Naive thymus-derived CD8-positive, alpha-beta T cell (primary cell): ENCODE measurements at regions not wholly inside any gene's neighbourhood (a gene's known extent, or its start where the extent isn't known, plus 50 kb on each side); places are given as distances from the start of the nearest gene placed in this dataset.

ENCODE experiments used
- ATAC-seq, 2 donors: fragments of 150-1000 bp; cut with Tn5 transposase in 1 of 2; sonication (Bioruptor Pico), chemical (Tn5 transposase) in 1 of 2; 1 replicate in 1 of 2; 2 replicates in 1 of 2; pipeline ENCODE4 v1.10.0; 2021; ENCODE audit warnings: mild to moderate bottlenecking in 2 of 2, moderate library complexity in 2 of 2
- POLR2A ChIA-PET: fragments of 350-600 bp; sonication (Branson Sonifier 250); formaldehyde crosslinking; loops from one replicate; lab custom pipeline; 2021; ENCODE audit warnings: antibody characterized with exemption; lab: Charles Lee
- DNase-seq, 10 donors: peaks; one replicate each; pipeline versions ENCODE4 v3.0.0 to v3.0.0-alpha.2; 2020 to 2022
- H3K27ac Mint-ChIP-seq, 10 donors: one replicate each; pipeline ENCODE4 v1.8.0; 2020 to 2022; ENCODE audit warnings: mild to moderate bottlenecking in 10 of 10, mixed read lengths in 10 of 10, moderate library complexity in 4 of 10, inconsistent platforms in 1 of 10
- H3K27me3 Mint-ChIP-seq, 5 donors: one replicate each; pipeline ENCODE4 v1.8.0; 2021 to 2022; ENCODE audit warnings: mixed read lengths in 5 of 5
- H3K36me3 Mint-ChIP-seq, 3 donors: one replicate each; pipeline ENCODE4 v1.8.0; 2020 to 2022; ENCODE audit warnings: mixed read lengths in 3 of 3, mild to moderate bottlenecking in 2 of 3, inconsistent platforms in 1 of 3
- H3K4me1 Mint-ChIP-seq, 4 donors: one replicate each; pipeline ENCODE4 v1.8.0; 2021 to 2022; ENCODE audit warnings: mixed read lengths in 4 of 4
- H3K4me3 Mint-ChIP-seq, 10 donors: one replicate each; pipeline ENCODE4 v1.8.0; 2020 to 2022; ENCODE audit warnings: mild to moderate bottlenecking in 10 of 10, mixed read lengths in 10 of 10, moderate library complexity in 6 of 10, inconsistent platforms in 1 of 10
- H3K9me3 Mint-ChIP-seq, 9 donors: one replicate each; pipeline ENCODE4 v1.8.0; 2020 to 2022; ENCODE audit warnings: mixed read lengths in 9 of 9, mild to moderate bottlenecking in 3 of 9, inconsistent platforms in 1 of 9, moderate library complexity in 1 of 9

GRCh38 chr15:39061952-39062464 lies 497.4 kb upstream of the RASGRP1 start:
- H3K27ac Mint-ChIP-seq: no peak overlapping the region
- no peaks in the 10 kb centered on the region for H3K36me3 Mint-ChIP-seq
- ATAC-seq (no peak), DNase-seq (no peak)
- POLR2A ChIA-PET: no interaction called here
- H3K4me1 Mint-ChIP-seq: no peaks in the 10 kb centered on the region
- H3K9me3 Mint-ChIP-seq: no peaks in the 10 kb centered on the region
- H3K27me3 Mint-ChIP-seq: peaks cover 3 to 13% (median 11%) of the 10 kb centered on the region in 5 donors
- no peak overlapping the region for H3K4me3 Mint-ChIP-seq

GRCh38 chr15:39066677-39067076 lies 502.1 kb upstream of the RASGRP1 start:
- POLR2A ChIA-PET: no interaction called here
- no peaks in the 10 kb centered on the region for H3K4me1 Mint-ChIP-seq
- no peak overlapping the region for H3K4me3 Mint-ChIP-seq
- H3K27me3 Mint-ChIP-seq: peaks cover 10 to 45% (median 15%) of the 10 kb centered on the region in 5 donors
- no peak overlapping the region for H3K27ac Mint-ChIP-seq
- DNase-seq (no peak), ATAC-seq (no peak)
- H3K9me3 Mint-ChIP-seq: peaks cover 0 to 1% (median 0%) of the 10 kb centered on the region in 9 donors
- H3K36me3 Mint-ChIP-seq: no peaks in the 10 kb centered on the region

- H3K9me3 Mint-ChIP-seq: peaks cover 0 to 3% (median 0%) of the 10 kb centered on the region in 9 donors
- no peaks in the 10 kb centered on the region for H3K36me3 Mint-ChIP-seq
- no peak overlapping the region for H3K4me3 Mint-ChIP-seq
- H3K27ac Mint-ChIP-seq: no peak overlapping the region
- POLR2A ChIA-PET: no interaction called here
- ATAC-seq: no peak
- no peak for DNase-seq
- H3K27me3 Mint-ChIP-seq: peaks cover 9 to 33% (median 11%) of the 10 kb centered on the region in 5 donors
- no peaks in the 10 kb centered on the region for H3K4me1 Mint-ChIP-seq
Measured at GRCh38 chr15:39074341-39074985, 506.4 kb upstream of the THBS1 start.

GRCh38 chr15:39075311-39075710 lies 505.6 kb upstream of the THBS1 start:
- Mint-ChIP-seq H3K27me3 (peaks cover 7 to 26% (median 9%) of the 10 kb centered on the region in 5 donors), H3K27ac (no peak overlapping the region), H3K36me3 (no peaks in the 10 kb centered on the region), H3K9me3 (peaks cover 0 to 3% (median 0%) of the 10 kb centered on the region in 9 donors), H3K4me1 (no peaks in the 10 kb centered on the region), H3K4me3 (no peak overlapping the region)
- POLR2A ChIA-PET: no interaction called here
- DNase-seq (no peak), ATAC-seq (no peak)

DNA sequence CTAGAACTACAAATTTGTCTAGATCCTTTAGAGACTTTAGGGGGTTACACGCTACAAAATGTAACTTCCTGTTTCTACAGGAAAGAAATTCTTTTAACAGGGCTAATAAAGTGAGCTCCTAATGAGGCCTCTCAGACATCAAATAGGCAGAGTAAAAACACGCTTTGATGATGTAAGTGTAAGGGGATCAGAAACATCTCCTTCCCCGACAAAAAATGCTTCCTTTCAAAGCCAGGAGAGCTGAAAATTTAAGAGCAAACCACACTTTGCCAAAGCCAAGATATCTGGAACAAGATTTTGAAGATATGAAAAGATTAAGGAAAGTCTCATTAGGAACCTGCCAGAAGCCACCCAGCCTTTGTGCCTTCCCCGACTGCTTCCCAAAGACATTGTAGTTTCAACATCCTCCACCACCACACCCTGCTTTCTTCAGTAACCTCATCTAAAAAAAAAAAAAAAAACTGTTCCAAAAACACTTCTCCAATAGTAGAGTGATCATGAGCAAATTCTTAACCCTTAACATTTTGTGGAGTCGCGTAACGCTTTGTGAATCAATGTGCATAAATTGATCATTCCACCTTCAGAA lies 505.0 kb upstream of the THBS1 start:
- peaks cover 7 to 21% (median 9%) of the 10 kb centered on the region in 5 donors for H3K27me3 Mint-ChIP-seq
- H3K36me3 Mint-ChIP-seq: no peaks in the 10 kb centered on the region
- POLR2A ChIA-PET: no interaction called here

DNA sequence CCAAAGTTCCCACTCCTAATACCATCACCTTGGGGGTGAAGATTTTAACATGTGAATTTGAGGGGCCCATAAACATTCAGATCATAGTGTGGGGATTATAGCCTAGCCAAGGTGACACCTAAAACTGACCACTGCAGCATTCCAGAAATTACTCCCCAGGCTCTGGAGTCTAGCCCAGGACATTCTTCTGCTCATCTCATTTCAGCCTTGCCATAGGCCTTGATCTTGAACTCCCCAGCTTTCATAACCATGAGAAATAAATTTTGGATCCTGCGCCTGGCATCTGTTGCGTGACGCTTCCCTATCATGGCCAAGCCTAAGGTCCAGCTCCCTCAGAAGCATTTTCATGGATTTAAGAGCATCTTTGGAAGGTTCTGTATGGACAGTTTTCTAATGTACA lies 502.9 kb upstream of the THBS1 start:
- no peak for ATAC-seq

More for the DNA sequence above, 505.0 kb upstream of the THBS1 start:
- Mint-ChIP-seq H3K27ac (no peak overlapping the region), H3K4me1 (no peaks in the 10 kb centered on the region), H3K4me3 (no peak overlapping the region), H3K9me3 (peaks cover 0 to 3% (median 0%) of the 10 kb centered on the region in 9 donors)
- ATAC-seq (no peak), DNase-seq (no peak)

DNA sequence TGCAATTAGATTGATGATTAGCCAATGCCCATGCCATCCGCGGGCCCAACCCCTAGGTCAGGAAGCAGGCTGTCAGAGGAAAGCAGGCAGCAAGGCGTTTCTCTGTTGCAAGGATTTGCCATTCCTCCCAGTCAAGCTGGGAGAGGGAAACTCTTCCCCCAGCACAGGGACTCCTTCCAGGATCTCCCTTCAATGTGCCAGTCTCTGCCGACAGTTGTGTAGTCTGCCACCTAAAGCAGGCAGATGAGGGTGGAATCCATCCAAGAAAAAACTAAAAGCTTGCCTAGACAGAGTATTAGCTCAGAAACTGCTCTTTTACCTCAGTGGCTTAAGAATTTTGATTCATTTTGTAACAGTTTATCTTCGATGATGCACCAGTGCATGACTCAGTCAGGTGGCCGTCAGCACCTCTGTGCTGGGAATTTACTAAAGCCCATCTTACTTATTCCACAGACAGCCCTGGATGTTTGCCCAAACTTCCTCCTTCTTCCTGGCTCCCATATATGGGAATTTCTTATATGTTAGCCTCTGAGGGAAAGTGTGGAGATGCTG lies 501.5 kb upstream of the THBS1 start:
- H3K27ac Mint-ChIP-seq: no peak overlapping the region
- POLR2A ChIA-PET: no interaction called here
- no peaks in the 10 kb centered on the region for H3K4me1 Mint-ChIP-seq
- no peak for DNase-seq
- peaks cover 5 to 15% (median 8%) of the 10 kb centered on the region in 5 donors for H3K27me3 Mint-ChIP-seq
- no peak for ATAC-seq
- no peaks in the 10 kb centered on the region for H3K9me3 Mint-ChIP-seq
- no peaks in the 10 kb centered on the region for H3K36me3 Mint-ChIP-seq
- no peak overlapping the region for H3K4me3 Mint-ChIP-seq

More for the DNA sequence above, 502.9 kb upstream of the THBS1 start:
- no peaks in the 10 kb centered on the region for H3K36me3 Mint-ChIP-seq
- no peak overlapping the region for H3K4me3 Mint-ChIP-seq
- H3K27ac Mint-ChIP-seq: no peak overlapping the region
- POLR2A ChIA-PET: no interaction called here
- DNase-seq: no peak
- H3K9me3 Mint-ChIP-seq: peaks cover 0 to 3% (median 0%) of the 10 kb centered on the region in 9 donors
- H3K27me3 Mint-ChIP-seq: peaks cover 6 to 16% (median 9%) of the 10 kb centered on the region in 5 donors
- no peaks in the 10 kb centered on the region for H3K4me1 Mint-ChIP-seq

- H3K9me3 Mint-ChIP-seq: no peaks in the 10 kb centered on the region
- no peak overlapping the region for H3K27ac Mint-ChIP-seq
- no peak overlapping the region for H3K4me3 Mint-ChIP-seq
- peaks cover 0 to 2% (median 0%) of the 10 kb centered on the region in 4 donors for H3K4me1 Mint-ChIP-seq
- POLR2A ChIA-PET: no interaction called here
- ATAC-seq (no peak), DNase-seq (no peak)
- H3K27me3 Mint-ChIP-seq: peaks cover 0 to 14% (median 3%) of the 10 kb centered on the region in 5 donors
- H3K36me3 Mint-ChIP-seq: no peaks in the 10 kb centered on the region
Measured at GRCh38 chr15:39083213-39083612, 497.7 kb upstream of the THBS1 start.

DNA sequence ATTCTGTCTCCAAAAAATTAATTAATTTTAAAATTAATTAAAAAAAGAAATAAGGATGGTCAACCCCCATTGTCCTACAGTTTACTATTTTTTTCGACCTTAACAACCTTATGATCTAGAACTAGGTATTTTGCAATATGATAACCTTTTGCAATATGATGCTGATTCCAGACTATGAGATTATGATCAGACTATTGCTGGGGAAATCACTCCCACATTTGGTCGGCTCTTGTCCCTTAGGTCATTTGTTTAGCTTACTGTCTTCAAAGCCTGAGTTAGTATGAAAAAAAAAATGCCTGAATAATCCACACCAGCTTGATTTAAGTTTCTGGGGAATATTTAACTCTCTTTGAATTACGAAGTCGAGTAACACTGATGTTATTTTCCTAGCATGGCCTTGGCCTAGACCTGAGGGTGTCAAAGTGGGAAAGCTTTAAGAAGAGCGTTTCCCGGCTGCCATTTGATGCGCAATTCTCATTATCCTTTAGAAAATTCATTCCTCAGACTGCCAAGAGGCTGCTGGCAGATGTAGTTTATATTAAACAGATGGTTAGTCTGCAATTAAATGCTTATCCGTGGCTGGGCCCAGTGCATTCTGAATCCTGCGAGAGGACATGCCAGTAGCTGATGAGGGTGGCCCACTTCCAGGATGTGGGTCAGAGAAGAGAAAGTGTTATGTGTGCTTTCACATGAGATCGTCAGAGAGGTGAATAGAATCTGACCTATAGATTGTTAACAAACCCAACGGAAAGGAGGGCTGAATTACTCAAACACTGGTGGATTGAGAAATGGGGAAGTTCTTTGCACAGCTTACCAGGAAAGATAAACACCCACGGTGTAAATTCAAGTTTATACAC lies 496.0 kb upstream of the THBS1 start:
- ATAC-seq (no peak), DNase-seq (no peak)
- Mint-ChIP-seq H3K4me3 (no peak overlapping the region), H3K4me1 (peaks cover 0 to 2% (median 0%) of the 10 kb centered on the region in 4 donors), H3K27me3 (peaks cover 4 to 23% (median 6%) of the 10 kb centered on the region in 5 donors), H3K27ac (no peak overlapping the region), H3K9me3 (no peaks in the 10 kb centered on the region), H3K36me3 (no peaks in the 10 kb centered on the region)
- POLR2A ChIA-PET: no interaction called here

GRCh38 chr15:39086641-39087040 lies 494.2 kb upstream of the THBS1 start:
- H3K27me3 Mint-ChIP-seq: peaks cover 2 to 25% (median 7%) of the 10 kb centered on the region in 5 donors
- ATAC-seq (no peak), DNase-seq (no peak)
- POLR2A ChIA-PET: no interaction called here
- H3K4me3 Mint-ChIP-seq: no peak overlapping the region
- H3K36me3 Mint-ChIP-seq: no peaks in the 10 kb centered on the region
- no peaks in the 10 kb centered on the region for H3K9me3 Mint-ChIP-seq
- peaks cover 0 to 2% (median 0%) of the 10 kb centered on the region in 4 donors for H3K4me1 Mint-ChIP-seq
- no peak overlapping the region for H3K27ac Mint-ChIP-seq

DNA sequence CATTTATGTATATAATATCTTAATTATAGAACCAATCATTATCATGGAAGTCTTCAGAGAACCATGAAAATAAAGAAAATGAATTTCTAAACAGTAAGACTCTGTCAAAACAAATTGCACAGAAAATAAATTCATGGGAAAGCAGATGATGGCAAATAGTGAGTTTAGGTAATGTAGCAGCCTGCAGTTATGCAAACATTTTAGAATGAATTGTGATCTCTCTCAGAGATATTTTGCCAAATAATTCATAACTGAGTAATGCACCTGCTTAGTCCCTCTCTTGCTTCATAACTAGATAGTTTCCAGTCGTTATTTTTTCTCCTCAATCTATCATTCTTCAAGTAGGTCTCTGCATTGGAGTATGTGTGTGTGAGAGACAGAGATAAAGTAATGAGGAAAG lies 492.7 kb upstream of the THBS1 start:
- Mint-ChIP-seq H3K27ac (no peak overlapping the region), H3K9me3 (no peaks in the 10 kb centered on the region), H3K4me1 (peaks cover 0 to 2% (median 0%) of the 10 kb centered on the region in 4 donors), H3K27me3 (peaks cover 2 to 25% (median 10%) of the 10 kb centered on the region in 5 donors), H3K4me3 (no peak overlapping the region), H3K36me3 (no peaks in the 10 kb centered on the region)
- no peak for ATAC-seq
- no peak for DNase-seq
- POLR2A ChIA-PET: no interaction called here

- Mint-ChIP-seq H3K4me3 (no peak overlapping the region), H3K36me3 (no peaks in the 10 kb centered on the region), H3K27me3 (peaks cover 5 to 25% (median 10%) of the 10 kb centered on the region in 5 donors), H3K9me3 (no peaks in the 10 kb centered on the region), H3K4me1 (no peaks in the 10 kb centered on the region), H3K27ac (no peak overlapping the region)
- POLR2A ChIA-PET: no interaction called here
- DNase-seq: no peak
- ATAC-seq: no peak
Measured at GRCh38 chr15:39092354-39092753, 488.5 kb upstream of the THBS1 start.
